Spleen (tissue), 11 donors: ENCODE measurements at regions not wholly inside any gene's neighbourhood (a gene's known extent, or its start where the extent isn't known, plus 50 kb on each side); places are given as distances from the start of the nearest gene placed in this dataset.

ENCODE experiments used
- DNase-seq: peaks from one replicate; pipeline ENCODE4 v3.0.0-alpha.2; 2020
- H3K27ac ChIP-seq, 8 donors: fragments of 200-600 bp; sonication (generic) in 7 of 8; 1 replicate in 4 of 8; 2 replicates in 4 of 8; pipeline versions ENCODE4 v1.5.0 to v1.8.0; 2016 to 2021; ENCODE audit warnings: inconsistent platforms in 4 of 8, mild to moderate bottlenecking in 4 of 8, moderate library complexity in 1 of 8
- H3K27me3 ChIP-seq, 7 donors: fragments of 200-600 bp; sonication (generic) in 6 of 7; replicated peaks in 1 of 7; 1 replicate in 4 of 7; 2 replicates in 3 of 7; pipeline versions ENCODE4 v1.5.0 to v1.8.0; 2016 to 2021; ENCODE audit warnings: inconsistent platforms in 3 of 7, mild to moderate bottlenecking in 1 of 7
- H3K36me3 ChIP-seq, 6 donors: fragments of 200-600 bp; sonication (generic) in 5 of 6; 1 replicate in 4 of 6; 2 replicates in 2 of 6; pipeline versions ENCODE4 v1.5.0 to v1.8.0; 2016 to 2021; ENCODE audit warnings: inconsistent platforms in 2 of 6
- H3K4me1 ChIP-seq, 6 donors: fragments of 200-600 bp; sonication (generic) in 5 of 6; 1 replicate in 3 of 6; 2 replicates in 3 of 6; pipeline versions ENCODE4 v1.5.0 to v1.8.0; 2016 to 2021; ENCODE audit warnings: inconsistent platforms in 3 of 6
- H3K4me3 ChIP-seq, 8 donors: fragments of 200-600 bp; sonication (generic) in 7 of 8; 1 replicate in 4 of 8; 2 replicates in 4 of 8; pipeline versions ENCODE4 v1.5.0 to v1.8.0; 2016 to 2021; ENCODE audit warnings: inconsistent platforms in 4 of 8, mild to moderate bottlenecking in 4 of 8, moderate library complexity in 2 of 8
- H3K9me3 ChIP-seq, 8 donors: fragments of 200-600 bp; sonication (generic) in 7 of 8; 1 replicate in 4 of 8; 2 replicates in 4 of 8; pipeline versions ENCODE4 v1.5.0 to v1.8.0; 2016 to 2021; ENCODE audit warnings: inconsistent platforms in 4 of 8
- CTCF ChIP-seq, 11 experiments: fragments of 200-600 bp in 7 of 11; fragments of 450-650 bp in 4 of 11; sonication (generic) in 4 of 11; IDR thresholded peaks in 8 of 11; conservative IDR thresholded peaks in 3 of 11; 1 replicate in 7 of 11; 2 replicates in 4 of 11; pipeline versions ENCODE4 v1.4.0 to v1.8.0; 2016 to 2021; ENCODE audit warnings: antibody characterized with exemption in 11 of 11, inconsistent platforms in 4 of 11, mild to moderate bottlenecking in 1 of 11
- POLR2A ChIP-seq, 3 donors: fragments of 450-650 bp; IDR thresholded peaks; one replicate each; pipeline ENCODE4 v1.5.1; 2017; ENCODE audit warnings: antibody characterized with exemption in 3 of 3, mild to moderate bottlenecking in 1 of 3
- POLR2AphosphoS5 ChIP-seq, 3 donors: sonication (generic); formaldehyde crosslinking; IDR thresholded peaks; one replicate each; pipeline ENCODE4 v1.5.1; 2017; ENCODE audit warnings: antibody characterized with exemption in 3 of 3
- WGBS, 5 donors: extraction: QIAGEN DNeasy Blood & Tissue Kit in 3 of 5; methylation state at CpG; one replicate each; pipeline versions ENCODE4 v1.1.5 to v1.1.7; 2013 to 2018; 5-methylcytosine and 5-hydroxymethylcytosine counted together
- intact Hi-C: fragments of 100-400 bp; cut with DNase I; formaldehyde crosslinking; loops from one replicate; pipeline ENCODE4 v1.15.0; 2023; ENCODE audit warnings: low total_unique reads
- donor health status: healthy with polysubstance abuse.
- donor health status: DM: no; HTN: no; CAD: no; lungs with moderate emphysema.
- donor health status: DM: no; HTN: no; CAD: no.
- donor health status: Bipolar disorder and iron deficiency.
- donor health status: healthy.
- donor health status: DM: no; HTN: no; CAD: no.
- donor health status: DM: yes; HTN: yes; CAD: no.

GRCh38 chr2:30375915-30376314 lies 71.1 kb upstream of the LCLAT1 start:
- Histone ChIP-seq H3K4me3 (no peak overlapping the region), H3K27ac (no peak overlapping the region), H3K27me3 (no peaks in the 10 kb centered on the region), H3K4me1 (no peaks in the 10 kb centered on the region), H3K36me3 (no peaks in the 10 kb centered on the region), H3K9me3 (no peaks in the 10 kb centered on the region)
- intact Hi-C loops: no loop called here
- no peak for DNase-seq
- TF ChIP-seq POLR2A (IDR thresholded peaks at IDR 0.05): no peak
- TF ChIP-seq CTCF (IDR thresholded peaks at IDR 0.05 in 8 of 11, conservative IDR thresholded peaks at IDR 0.05 in 3 of 11): no peak
- no peak for TF ChIP-seq POLR2AphosphoS5 (IDR thresholded peaks at IDR 0.05)

GRCh38 chr2:30379481-30379880 lies 67.6 kb upstream of the LCLAT1 start:
- no peak overlapping the region for H3K27ac ChIP-seq
- WGBS, 5 donors: 95 to 100% (median 100%) methylated on average over 1 of the region's 1 CpG
- no peaks in the 10 kb centered on the region for H3K36me3 ChIP-seq
- H3K27me3 ChIP-seq: no peaks in the 10 kb centered on the region
- intact Hi-C loops: no loop called here
- no peak overlapping the region for H3K4me3 ChIP-seq
- H3K4me1 ChIP-seq: no peaks in the 10 kb centered on the region
- no peak for DNase-seq
- no peaks in the 10 kb centered on the region for H3K9me3 ChIP-seq
- no peak for TF ChIP-seq CTCF (IDR thresholded peaks at IDR 0.05 in 8 of 11, conservative IDR thresholded peaks at IDR 0.05 in 3 of 11)
- TF ChIP-seq POLR2AphosphoS5 (IDR thresholded peaks at IDR 0.05): no peak
- no peak for TF ChIP-seq POLR2A (IDR thresholded peaks at IDR 0.05)

- intact Hi-C loops: no loop called here
- WGBS, 5 donors: 89 to 100% (median 96%) methylated on average over 3 of the region's 3 CpGs
Observed at GRCh38 chr2:30380824-30381223, 66.2 kb upstream of the LCLAT1 start.

GRCh38 chr2:30382162-30382783 lies 64.8 kb upstream of the LCLAT1 start:
- no peak overlapping the region for H3K4me3 ChIP-seq
- no peak for DNase-seq
- no peaks in the 10 kb centered on the region for H3K4me1 ChIP-seq
- H3K36me3 ChIP-seq: no peaks in the 10 kb centered on the region
- intact Hi-C loops: no loop called here
- 82 to 93% (median 89%) methylated on average over 4 of the region's 4 CpGs for WGBS, 5 donors
- TF ChIP-seq POLR2AphosphoS5 (IDR thresholded peaks at IDR 0.05) (no peak), CTCF (IDR thresholded peaks at IDR 0.05 in 8 of 11, conservative IDR thresholded peaks at IDR 0.05 in 3 of 11) (no peak), POLR2A (IDR thresholded peaks at IDR 0.05) (no peak)
- no peaks in the 10 kb centered on the region for H3K27me3 ChIP-seq
- no peak overlapping the region for H3K27ac ChIP-seq
- H3K9me3 ChIP-seq: no peaks in the 10 kb centered on the region

More at GRCh38 chr2:30380824-30381223, 66.2 kb upstream of the LCLAT1 start:
- TF ChIP-seq POLR2AphosphoS5 (IDR thresholded peaks at IDR 0.05): no peak
- TF ChIP-seq CTCF (IDR thresholded peaks at IDR 0.05 in 8 of 11, conservative IDR thresholded peaks at IDR 0.05 in 3 of 11): no peak
- no peak for TF ChIP-seq POLR2A (IDR thresholded peaks at IDR 0.05)
- Histone ChIP-seq H3K27me3 (no peaks in the 10 kb centered on the region), H3K4me1 (no peaks in the 10 kb centered on the region), H3K4me3 (no peak overlapping the region), H3K9me3 (no peaks in the 10 kb centered on the region), H3K27ac (no peak overlapping the region), H3K36me3 (no peaks in the 10 kb centered on the region)
- DNase-seq: no peak
